ENCODE measurements at regions not wholly inside any gene's neighbourhood (a gene's known extent, or its start where the extent isn't known, plus 50 kb on each side); places are given as distances from the start of the nearest gene placed in this dataset.

DNA sequence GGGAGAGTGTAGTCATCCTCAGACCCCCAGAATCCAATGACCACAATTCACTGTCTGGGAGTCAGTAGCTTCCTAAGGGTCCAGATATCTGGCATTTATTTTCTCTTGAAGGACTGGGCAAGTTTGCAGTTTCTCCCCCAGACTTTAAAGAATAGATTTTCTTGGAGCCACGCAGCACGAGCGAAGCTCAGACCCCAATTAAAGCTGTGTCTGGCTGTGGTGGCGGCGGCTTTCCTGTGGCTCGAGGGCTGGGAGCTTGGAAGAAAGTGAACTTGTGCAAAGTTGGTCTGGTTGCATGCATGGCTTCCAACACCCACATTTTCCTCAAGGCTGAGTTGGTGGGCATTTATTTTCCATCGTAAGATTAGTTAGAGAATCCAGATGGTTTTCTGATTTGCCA, 105.0 kb downstream of the ACKR3 start (continued):
- TF ChIP-seq NRF1 (IDR thresholded peaks at IDR 0.05; ENCODE audit: low read depth, low read length) (no peak), CHD1 (IDR thresholded peaks at IDR 0.05; ENCODE audit: low read depth, low read length) (no peak), SP4 (IDR thresholded peaks at IDR 0.05; ENCODE audit: low read length) (no peak), JUN (IDR thresholded peaks at IDR 0.05; ENCODE audit: low read depth, low read length) (no peak), SIX5 (IDR thresholded peaks at IDR 0.05; ENCODE audit: low read depth, low read length) (no peak), HDAC6 (IDR thresholded peaks at IDR 0.05; ENCODE audit: low read depth, low read length) (no peak)

Data from H1 (cell line).